ENCODE measurements at regions not wholly inside any gene's neighbourhood (a gene's known extent, or its start where the extent isn't known, plus 50 kb on each side); places are given as distances from the start of the nearest gene placed in this dataset.

DNA sequence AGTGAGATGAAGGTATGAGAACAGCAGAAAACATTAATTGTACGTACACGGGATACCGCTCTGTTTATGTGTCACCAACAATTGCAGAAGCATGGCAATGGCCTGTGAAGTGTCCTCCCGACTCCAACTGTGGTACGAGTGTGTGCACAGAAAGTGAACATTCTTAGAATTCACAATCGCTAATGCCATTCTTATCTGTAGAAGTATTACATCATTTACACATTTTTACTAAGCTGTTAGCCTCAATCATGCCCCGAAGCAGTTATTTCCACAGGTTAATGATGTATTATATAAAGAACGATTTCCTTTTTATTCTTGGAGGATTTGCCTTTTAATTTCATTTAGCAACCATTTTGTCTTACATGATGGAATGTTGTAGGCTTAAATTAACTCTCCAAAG, 103.4 kb downstream of the EVX1 start:
- Histone ChIP-seq H3K4me3 (replicated peaks in 1 of 3; ENCODE audit: insufficient read depth in 1 of 3, low read depth in 1 of 3, low read length in 3 of 3) (no peak overlapping the region), H3K79me2 (ENCODE audit: control insufficient read depth, insufficient read depth, low read length) (no peaks in the 10 kb centered on the region), H3K9me3 (replicated peaks; ENCODE audit: control insufficient read depth, insufficient read depth, low read length) (no peaks in the 10 kb centered on the region), H3K9ac (replicated peaks; ENCODE audit: extremely low read depth, insufficient read depth, low read length) (no peak overlapping the region), H3K4me2 (ENCODE audit: insufficient read depth, low read length) (no peak overlapping the region), H3K9me1 (replicated peaks; ENCODE audit: control insufficient read depth, extremely low read depth, insufficient read depth, low read length) (no peaks in the 10 kb centered on the region), H3K27me3 (ENCODE audit: control insufficient read depth in 2 of 2, insufficient read depth in 2 of 2, low read length in 2 of 2) (peaks cover 15 to 18% of the 10 kb centered on the region in 2 experiments), H3K36me3 (ENCODE audit: control insufficient read depth in 2 of 2, extremely low read depth in 1 of 2, insufficient read depth in 2 of 2, low read length in 2 of 2) (no peaks in the 10 kb centered on the region), H2AFZ (ENCODE audit: low read depth, low read length) (no peak overlapping the region), H4K20me1 (replicated peaks; ENCODE audit: control insufficient read depth, extremely low read depth, insufficient read depth, low read length) (no peaks in the 10 kb centered on the region), H3K27ac (ENCODE audit: insufficient read depth, low read depth, low read length) (no peak overlapping the region), H3K4me1 (ENCODE audit: control insufficient read depth, extremely low read depth, insufficient read depth, low read length) (no peaks in the 10 kb centered on the region)
- DNase-seq (ENCODE audit: low read depth, low spot score) (no peak), FAIRE-seq (no peak)
- dilution Hi-C loops (cut with MboI; ENCODE audit: extremely low pct_ligation_motif_present, low sequenced_read_pairs) (no loop called here), intact Hi-C loops (cut with micrococcal nuclease) (no loop called here)
- TF ChIP-seq FOS (IDR thresholded peaks at IDR 0.05; ENCODE audit: borderline replicate concordance, insufficient read depth, low read length) (no peak), GATA2 (IDR thresholded peaks at IDR 0.05; ENCODE audit: insufficient read depth, insufficient read length, low read depth, low read length) (no peak), POLR2A (IDR thresholded peaks at IDR 0.05; ENCODE audit: low read depth, low read length) (no peak), POLR2AphosphoS5 (IDR thresholded peaks at IDR 0.05; ENCODE audit: insufficient read depth, low read depth, low read length) (no peak), EZH2 (IDR thresholded peaks at IDR 0.05; ENCODE audit: borderline replicate concordance, low read depth, low read length, severe bottlenecking) (no peak), JUN (IDR thresholded peaks at IDR 0.05; ENCODE audit: borderline replicate concordance, insufficient read depth, insufficient read length, low read depth) (no peak), MYC (IDR thresholded peaks at IDR 0.05; ENCODE audit: low read depth, low read length) (no peak)
- TF ChIP-seq, protein P1, sequence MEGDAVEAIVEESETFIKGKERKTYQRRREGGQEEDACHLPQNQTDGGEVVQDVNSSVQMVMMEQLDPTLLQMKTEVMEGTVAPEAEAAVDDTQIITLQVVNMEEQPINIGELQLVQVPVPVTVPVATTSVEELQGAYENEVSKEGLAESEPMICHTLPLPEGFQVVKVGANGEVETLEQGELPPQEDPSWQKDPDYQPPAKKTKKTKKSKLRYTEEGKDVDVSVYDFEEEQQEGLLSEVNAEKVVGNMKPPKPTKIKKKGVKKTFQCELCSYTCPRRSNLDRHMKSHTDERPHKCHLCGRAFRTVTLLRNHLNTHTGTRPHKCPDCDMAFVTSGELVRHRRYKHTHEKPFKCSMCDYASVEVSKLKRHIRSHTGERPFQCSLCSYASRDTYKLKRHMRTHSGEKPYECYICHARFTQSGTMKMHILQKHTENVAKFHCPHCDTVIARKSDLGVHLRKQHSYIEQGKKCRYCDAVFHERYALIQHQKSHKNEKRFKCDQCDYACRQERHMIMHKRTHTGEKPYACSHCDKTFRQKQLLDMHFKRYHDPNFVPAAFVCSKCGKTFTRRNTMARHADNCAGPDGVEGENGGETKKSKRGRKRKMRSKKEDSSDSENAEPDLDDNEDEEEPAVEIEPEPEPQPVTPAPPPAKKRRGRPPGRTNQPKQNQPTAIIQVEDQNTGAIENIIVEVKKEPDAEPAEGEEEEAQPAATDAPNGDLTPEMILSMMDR (IDR thresholded peaks at IDR 0.05; ENCODE audit: extremely low read depth in 1 of 2, insufficient read depth in 1 of 2, low read depth in 1 of 2, low read length in 2 of 2) = no peak
- TF ChIP-seq, protein P2, sequence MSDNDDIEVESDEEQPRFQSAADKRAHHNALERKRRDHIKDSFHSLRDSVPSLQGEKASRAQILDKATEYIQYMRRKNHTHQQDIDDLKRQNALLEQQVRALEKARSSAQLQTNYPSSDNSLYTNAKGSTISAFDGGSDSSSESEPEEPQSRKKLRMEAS (IDR thresholded peaks at IDR 0.05; ENCODE audit: insufficient read depth, insufficient read length) = no peak
- CTCF ChIA-PET = interaction anchor here (1.2 to 1.4 kb wide), 2 partner anchors 14 to 16 kb away, joined by 3 to 4 read pairs; no protein-coding TSS in a partner anchor
- POLR2A ChIA-PET = no interaction called here
- no TSS peak for BruUV-seq (replicated peaks)
